GM10248 (cell line): ENCODE measurements at regions not wholly inside any gene's neighbourhood (a gene's known extent, or its start where the extent isn't known, plus 50 kb on each side); places are given as distances from the start of the nearest gene placed in this dataset.

ENCODE experiments used
- CTCF ChIA-PET: fragments of 300-600 bp; sonication (Branson Sonifier 250); formaldehyde crosslinking; extraction: SDS; loops from one replicate; lab custom pipeline; 2021; ENCODE audit warnings: antibody characterized with exemption; lab: Yijun Ruan, JAX
- POLR2A ChIA-PET: fragments of 350-650 bp; sonication (Branson Sonifier 250); formaldehyde crosslinking; extraction: SDS; loops from one replicate; lab custom pipeline; 2020; ENCODE audit warnings: antibody characterized with exemption; lab: Yijun Ruan, JAX
- DNase-seq: peaks from one replicate; pipeline ENCODE4 v3.0.0; 2012; ENCODE audit errors: extremely low spot score
- TF ChIP-seq, protein P1 (sequence below): IDR thresholded peaks from 2 replicates; pipeline ENCODE4 v1.5.1; 2012; ENCODE audit warnings: mild to moderate bottlenecking, low read depth; ENCODE audit errors: extremely low read depth, missing control alignments, control extremely low read depth

DNA sequence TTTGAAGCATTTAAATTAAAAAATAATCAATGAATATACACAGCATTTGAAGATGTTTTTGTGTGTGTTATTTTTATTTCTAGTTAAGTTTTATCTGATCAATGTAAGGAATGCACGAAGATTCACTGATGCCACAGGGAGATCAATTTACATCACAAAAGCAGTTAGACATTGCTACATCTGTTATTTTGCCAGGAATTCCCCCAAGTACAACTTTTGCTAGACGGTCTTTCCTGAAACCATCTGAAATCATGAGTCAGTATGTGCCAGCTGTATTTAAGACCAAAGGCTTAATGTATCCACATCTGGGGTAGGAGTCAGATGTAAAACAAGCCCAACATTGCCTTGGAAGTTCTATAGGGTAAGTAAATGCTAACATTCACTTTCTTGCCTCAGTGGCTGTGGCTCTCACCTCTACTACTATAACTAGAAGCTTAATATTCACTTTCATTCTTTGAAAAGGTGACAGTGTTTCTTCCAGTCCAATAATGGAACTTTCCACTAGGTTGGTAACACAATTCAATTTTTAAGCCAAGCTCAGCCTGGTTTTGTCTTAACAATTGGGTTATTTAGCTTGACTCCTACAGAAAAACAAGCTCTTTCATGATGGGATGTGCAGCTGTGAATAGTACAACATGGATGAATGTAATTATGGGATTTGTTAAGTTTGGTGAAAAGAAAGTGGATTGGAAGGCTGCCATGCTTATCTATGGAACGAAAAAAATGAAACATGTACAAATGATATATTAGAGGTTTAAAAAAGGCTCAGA is 385.4 kb upstream of the TMEM132C start:
- ChIA-PET CTCF (no interaction called here), POLR2A (no interaction called here)
- no peak for DNase-seq
- TF ChIP-seq, protein P1, sequence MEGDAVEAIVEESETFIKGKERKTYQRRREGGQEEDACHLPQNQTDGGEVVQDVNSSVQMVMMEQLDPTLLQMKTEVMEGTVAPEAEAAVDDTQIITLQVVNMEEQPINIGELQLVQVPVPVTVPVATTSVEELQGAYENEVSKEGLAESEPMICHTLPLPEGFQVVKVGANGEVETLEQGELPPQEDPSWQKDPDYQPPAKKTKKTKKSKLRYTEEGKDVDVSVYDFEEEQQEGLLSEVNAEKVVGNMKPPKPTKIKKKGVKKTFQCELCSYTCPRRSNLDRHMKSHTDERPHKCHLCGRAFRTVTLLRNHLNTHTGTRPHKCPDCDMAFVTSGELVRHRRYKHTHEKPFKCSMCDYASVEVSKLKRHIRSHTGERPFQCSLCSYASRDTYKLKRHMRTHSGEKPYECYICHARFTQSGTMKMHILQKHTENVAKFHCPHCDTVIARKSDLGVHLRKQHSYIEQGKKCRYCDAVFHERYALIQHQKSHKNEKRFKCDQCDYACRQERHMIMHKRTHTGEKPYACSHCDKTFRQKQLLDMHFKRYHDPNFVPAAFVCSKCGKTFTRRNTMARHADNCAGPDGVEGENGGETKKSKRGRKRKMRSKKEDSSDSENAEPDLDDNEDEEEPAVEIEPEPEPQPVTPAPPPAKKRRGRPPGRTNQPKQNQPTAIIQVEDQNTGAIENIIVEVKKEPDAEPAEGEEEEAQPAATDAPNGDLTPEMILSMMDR: no peak

DNA sequence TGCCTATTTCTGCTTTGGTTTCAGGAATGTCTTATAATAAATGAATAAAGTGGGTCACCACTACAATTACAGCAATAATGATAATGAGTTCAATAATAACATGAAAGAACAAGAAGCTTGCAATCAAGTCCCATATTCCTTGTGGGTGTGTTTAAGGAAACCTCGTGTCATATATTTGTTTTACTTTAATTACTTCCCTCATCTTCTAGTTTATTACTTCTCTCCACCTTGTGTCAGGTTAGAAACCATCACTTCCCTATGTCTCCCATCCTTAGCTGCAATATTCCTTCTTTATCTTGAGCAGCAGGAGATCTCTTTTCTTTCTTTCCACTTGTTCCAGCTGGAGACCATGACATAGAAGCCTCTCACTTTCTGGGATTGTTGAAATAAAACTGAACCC is 384.0 kb upstream of the TMEM132C start:
- POLR2A ChIA-PET: no interaction called here

DNA sequence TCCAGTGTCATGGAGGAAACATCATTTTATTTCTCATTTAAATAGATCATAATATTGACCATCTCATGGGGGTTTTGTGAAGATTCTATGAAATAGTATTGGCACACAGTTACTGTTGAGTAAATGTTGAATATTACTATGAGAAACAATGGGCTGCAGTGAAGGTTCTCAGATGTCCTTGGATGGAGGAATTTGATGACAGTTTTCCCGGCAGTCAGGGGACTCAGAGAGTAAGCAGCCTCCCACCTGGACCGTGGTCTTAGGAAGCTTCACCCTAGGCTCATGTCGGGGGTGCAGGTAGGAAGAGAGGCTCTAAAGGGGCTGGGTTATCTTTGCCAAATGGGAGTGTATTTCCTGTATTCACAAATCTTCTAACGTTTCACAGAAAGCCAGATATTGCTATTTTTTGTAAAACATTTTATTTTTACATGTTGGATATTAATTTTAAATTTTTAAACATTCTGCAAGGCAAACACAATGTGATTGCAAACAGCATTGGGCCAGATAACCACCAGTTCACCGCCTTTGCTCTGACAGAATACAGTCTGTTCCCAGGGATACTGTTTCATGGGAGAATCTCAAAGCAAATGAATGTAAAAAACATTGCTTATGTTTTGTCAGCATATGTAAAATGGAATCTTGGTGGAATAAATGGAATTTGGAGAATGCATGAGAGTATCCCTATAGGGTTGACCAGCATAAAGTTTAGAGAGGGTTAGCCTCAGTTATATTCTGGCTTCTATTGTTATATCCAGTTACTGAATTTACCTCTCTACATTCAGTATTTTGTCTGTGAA is 380.8 kb upstream of the TMEM132C start:
- no peak for DNase-seq
- ChIA-PET CTCF (no interaction called here), POLR2A (no interaction called here)
- TF ChIP-seq, protein P1: no peak

More for the DNA sequence above, 384.0 kb upstream of the TMEM132C start:
- DNase-seq: no peak
- TF ChIP-seq, protein P1: no peak
- CTCF ChIA-PET: no interaction called here

DNA sequence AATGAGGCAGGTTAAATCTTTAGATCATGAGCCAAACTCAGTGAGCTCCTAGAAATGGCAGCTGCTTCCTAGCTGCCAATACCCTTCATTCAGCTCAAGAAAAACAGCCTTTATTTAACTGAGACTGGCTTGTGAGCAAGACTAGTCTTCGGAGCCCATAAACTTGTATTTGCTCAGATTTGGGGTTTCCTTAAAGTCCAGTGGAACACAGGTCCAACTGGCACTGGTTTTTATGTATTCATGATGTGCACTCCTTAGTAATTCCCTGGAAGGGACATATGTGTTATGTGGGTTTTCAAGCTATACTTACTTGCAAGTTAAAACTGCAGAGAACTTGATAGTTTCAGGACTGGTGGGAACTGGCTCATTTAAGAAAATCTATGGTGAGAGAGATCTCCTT is 380.1 kb upstream of the TMEM132C start:
- no peak for DNase-seq
- ChIA-PET POLR2A (no interaction called here), CTCF (no interaction called here)
- TF ChIP-seq, protein P1: no peak

DNA sequence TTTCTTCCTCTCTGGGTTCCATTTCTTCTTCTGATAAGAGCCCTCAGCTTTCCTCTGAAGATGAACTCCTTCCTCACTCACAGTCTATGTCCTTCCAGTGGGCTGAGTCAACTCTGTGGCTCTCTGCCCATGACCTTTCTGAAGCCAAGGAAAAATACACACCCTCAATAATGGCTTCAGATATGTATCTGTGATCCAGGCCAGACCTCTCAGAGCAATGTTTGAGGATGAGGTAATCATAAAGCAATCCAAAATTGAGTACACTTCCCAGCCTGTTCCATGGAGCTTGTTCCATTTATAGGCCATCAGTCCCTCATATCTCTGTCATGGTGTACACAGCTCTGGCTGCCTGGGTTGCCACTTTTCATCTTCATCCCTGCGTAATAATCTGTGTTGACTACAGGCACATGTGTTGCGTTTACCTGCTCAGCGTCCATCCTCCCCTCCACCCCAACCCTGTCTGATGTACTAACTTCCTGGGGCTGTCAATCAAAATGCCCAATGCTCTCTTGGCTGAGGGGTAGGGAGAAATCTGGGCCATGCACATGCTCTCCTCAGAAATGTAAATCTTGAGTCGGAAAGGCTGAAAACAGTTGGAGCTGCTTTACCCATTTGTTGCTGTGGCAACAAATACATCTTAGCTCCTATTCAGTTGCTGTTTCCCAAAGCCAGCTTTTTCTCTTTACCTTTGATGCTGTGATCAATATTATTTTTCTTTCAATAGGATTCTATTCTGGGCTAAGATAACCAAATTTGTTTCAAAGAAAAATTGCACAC is 377.8 kb upstream of the TMEM132C start:
- TF ChIP-seq, protein P1: no peak
- ChIA-PET POLR2A (no interaction called here), CTCF (no interaction called here)

More for the DNA sequence above, 377.8 kb upstream of the TMEM132C start:
- no peak for DNase-seq
